ENCODE measurements at regions not wholly inside any gene's neighbourhood (a gene's known extent, or its start where the extent isn't known, plus 50 kb on each side); places are given as distances from the start of the nearest gene placed in this dataset.
A peak's percentile ranks its signal among the peaks of the same experiment; 100 is the strongest.

- no peaks in the 10 kb centered on the region for H3K36me3 Mint-ChIP-seq (ENCODE audit: low read depth)
- no peak overlapping the region for H3K4me3 ChIP-seq (ENCODE audit: low read length)
- no peaks in the 10 kb centered on the region for H3K27me3 Mint-ChIP-seq (ENCODE audit: insufficient read depth)
- no peak overlapping the region for H3K27ac Mint-ChIP-seq
- TF ChIP-seq, protein P1, sequence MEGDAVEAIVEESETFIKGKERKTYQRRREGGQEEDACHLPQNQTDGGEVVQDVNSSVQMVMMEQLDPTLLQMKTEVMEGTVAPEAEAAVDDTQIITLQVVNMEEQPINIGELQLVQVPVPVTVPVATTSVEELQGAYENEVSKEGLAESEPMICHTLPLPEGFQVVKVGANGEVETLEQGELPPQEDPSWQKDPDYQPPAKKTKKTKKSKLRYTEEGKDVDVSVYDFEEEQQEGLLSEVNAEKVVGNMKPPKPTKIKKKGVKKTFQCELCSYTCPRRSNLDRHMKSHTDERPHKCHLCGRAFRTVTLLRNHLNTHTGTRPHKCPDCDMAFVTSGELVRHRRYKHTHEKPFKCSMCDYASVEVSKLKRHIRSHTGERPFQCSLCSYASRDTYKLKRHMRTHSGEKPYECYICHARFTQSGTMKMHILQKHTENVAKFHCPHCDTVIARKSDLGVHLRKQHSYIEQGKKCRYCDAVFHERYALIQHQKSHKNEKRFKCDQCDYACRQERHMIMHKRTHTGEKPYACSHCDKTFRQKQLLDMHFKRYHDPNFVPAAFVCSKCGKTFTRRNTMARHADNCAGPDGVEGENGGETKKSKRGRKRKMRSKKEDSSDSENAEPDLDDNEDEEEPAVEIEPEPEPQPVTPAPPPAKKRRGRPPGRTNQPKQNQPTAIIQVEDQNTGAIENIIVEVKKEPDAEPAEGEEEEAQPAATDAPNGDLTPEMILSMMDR (conservative IDR thresholded peaks at IDR 0.05), result peak; percentile 39
- WGBS, 2 experiments (ENCODE audit: insufficient coverage in 1 of 2, insufficient read length in 1 of 2), result 85% methylated on average over 2 of the region's 2 CpGs; no CpG with 5 or more reads in 1 of the 2 experiments
- no peaks in the 10 kb centered on the region for H3K4me1 Mint-ChIP-seq
- no peak overlapping the region for H3K27ac ChIP-seq (ENCODE audit: low read depth, low read length)
- no peak overlapping the region for H3K4me3 Mint-ChIP-seq
- H3K4me1 ChIP-seq (ENCODE audit: control insufficient read depth, insufficient read depth, low read length), result no peaks in the 10 kb centered on the region
- H3K36me3 ChIP-seq (ENCODE audit: control insufficient read depth, insufficient read depth, low read length), result no peaks in the 10 kb centered on the region
- H3K9me3 ChIP-seq (ENCODE audit: control insufficient read depth, low read length), result peaks cover 4% of the 10 kb centered on the region
- H3K9me3 Mint-ChIP-seq, result no peaks in the 10 kb centered on the region
- no peak for DNase-seq
- H3K9ac ChIP-seq (ENCODE audit: extremely low read depth, low read length, poor library complexity, severe bottlenecking), result no peak overlapping the region
- H3K27me3 ChIP-seq (ENCODE audit: control insufficient read depth, insufficient read depth, low read length, poor library complexity, severe bottlenecking), result no peaks in the 10 kb centered on the region
Measured at GRCh38 chr3:30408105-30408557, 198.3 kb upstream of the TGFBR2 start.

DNA sequence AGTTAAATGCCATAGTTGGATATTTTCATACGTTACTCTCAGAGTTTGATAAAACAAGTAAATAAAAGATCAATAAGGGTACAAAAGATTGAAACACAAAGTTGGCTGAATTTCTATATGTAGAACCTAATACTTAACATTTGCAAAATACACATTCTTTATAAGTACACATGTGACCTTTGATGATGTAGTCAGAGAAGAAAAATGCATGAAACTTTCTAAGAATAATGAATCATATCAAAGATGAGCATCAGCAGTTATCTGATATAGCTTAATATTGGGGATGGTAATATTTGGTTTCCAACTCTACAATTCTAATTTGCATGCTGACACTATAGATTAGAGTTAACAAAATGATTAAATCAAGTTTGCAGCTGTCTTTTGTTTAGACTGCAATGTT lies 188.0 kb upstream of the TGFBR2 start:
- Histone ChIP-seq H3K27ac (ENCODE audit: low read depth, low read length) (no peak overlapping the region), H3K4me3 (ENCODE audit: low read length) (no peak overlapping the region), H3K27me3 (ENCODE audit: control insufficient read depth, insufficient read depth, low read length, poor library complexity, severe bottlenecking) (no peaks in the 10 kb centered on the region), H3K9ac (ENCODE audit: extremely low read depth, low read length, poor library complexity, severe bottlenecking) (no peak overlapping the region), H3K36me3 (ENCODE audit: control insufficient read depth, insufficient read depth, low read length) (no peaks in the 10 kb centered on the region), H3K9me3 (ENCODE audit: control insufficient read depth, low read length) (no peaks in the 10 kb centered on the region), H3K4me1 (ENCODE audit: control insufficient read depth, insufficient read depth, low read length) (no peaks in the 10 kb centered on the region)
- no peak for DNase-seq
- H3K9me3 Mint-ChIP-seq, result peaks cover 2% of the 10 kb centered on the region
- H3K27ac Mint-ChIP-seq, result no peak overlapping the region
- H3K36me3 Mint-ChIP-seq (ENCODE audit: low read depth), result no peaks in the 10 kb centered on the region
- WGBS, 2 experiments (ENCODE audit: insufficient coverage in 1 of 2, insufficient read length in 1 of 2), result 75 to 100% methylated on average over 1 of the region's 1 CpG
- no peak overlapping the region for H3K4me3 Mint-ChIP-seq
- no peaks in the 10 kb centered on the region for H3K4me1 Mint-ChIP-seq
- TF ChIP-seq, protein P1 (conservative IDR thresholded peaks at IDR 0.05), result no peak
- H3K27me3 Mint-ChIP-seq (ENCODE audit: insufficient read depth), result no peaks in the 10 kb centered on the region

- TF ChIP-seq, protein P1 (conservative IDR thresholded peaks at IDR 0.05), result no peak
- no peaks in the 10 kb centered on the region for H3K27me3 Mint-ChIP-seq (ENCODE audit: insufficient read depth)
- H3K4me3 ChIP-seq (ENCODE audit: low read length), result no peak overlapping the region
- no peak overlapping the region for H3K27ac ChIP-seq (ENCODE audit: low read depth, low read length)
- H3K36me3 ChIP-seq (ENCODE audit: control insufficient read depth, insufficient read depth, low read length), result no peaks in the 10 kb centered on the region
- WGBS, 2 experiments (ENCODE audit: insufficient coverage in 1 of 2, insufficient read length in 1 of 2), result 93 to 100% methylated on average over 2 of the region's 2 CpGs
- no peak overlapping the region for H3K9ac ChIP-seq (ENCODE audit: extremely low read depth, low read length, poor library complexity, severe bottlenecking)
- no peaks in the 10 kb centered on the region for H3K27me3 ChIP-seq (ENCODE audit: control insufficient read depth, insufficient read depth, low read length, poor library complexity, severe bottlenecking)
- no peaks in the 10 kb centered on the region for H3K36me3 Mint-ChIP-seq (ENCODE audit: low read depth)
- no peak for DNase-seq
- no peaks in the 10 kb centered on the region for H3K9me3 Mint-ChIP-seq
- H3K4me1 Mint-ChIP-seq, result peaks cover 2% of the 10 kb centered on the region
- no peaks in the 10 kb centered on the region for H3K9me3 ChIP-seq (ENCODE audit: control insufficient read depth, low read length)
- H3K4me1 ChIP-seq (ENCODE audit: control insufficient read depth, insufficient read depth, low read length), result no peaks in the 10 kb centered on the region
- H3K27ac Mint-ChIP-seq, result no peak overlapping the region
- H3K4me3 Mint-ChIP-seq, result no peak overlapping the region
Measured at GRCh38 chr3:30421266-30421665, 185.1 kb upstream of the TGFBR2 start.

All from endodermal cell (in vitro differentiated cells).